ENCODE measurements at regions not wholly inside any gene's neighbourhood (a gene's known extent, or its start where the extent isn't known, plus 50 kb on each side); places are given as distances from the start of the nearest gene placed in this dataset.

DNA sequence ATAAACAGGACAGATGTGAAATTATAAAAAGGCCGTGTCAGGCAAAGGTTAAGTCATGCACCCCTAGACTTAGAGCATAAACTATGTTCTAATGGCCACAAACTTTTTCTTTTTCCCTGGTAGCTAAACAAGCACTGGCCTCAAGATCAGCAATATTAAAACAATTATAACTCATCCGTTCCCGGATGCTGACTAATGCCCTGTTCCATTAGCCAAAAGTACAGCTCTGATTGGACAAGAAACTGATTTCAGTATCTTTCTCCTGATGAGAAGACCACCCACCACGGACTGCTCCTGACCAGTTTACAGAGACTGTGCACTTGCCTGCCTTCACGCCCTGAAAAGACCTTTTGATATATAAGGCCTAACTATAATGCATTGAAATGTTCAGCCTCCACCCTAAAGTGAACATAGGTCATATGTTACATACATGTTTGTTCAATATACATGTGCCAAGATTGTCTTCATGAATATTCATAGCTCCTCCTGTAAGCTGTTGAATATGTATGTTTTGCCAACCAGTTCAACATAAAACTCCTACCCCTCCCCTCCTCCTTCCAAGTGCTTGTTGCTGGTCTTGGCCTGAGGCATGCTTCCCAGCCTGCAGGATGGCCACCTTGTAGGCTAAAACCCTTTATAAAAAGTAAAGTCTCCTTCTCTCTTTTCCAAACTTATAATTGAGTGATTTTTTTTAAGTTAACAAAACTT lies 162.0 kb downstream of the IPO8 start:
- TF ChIP-seq MAFK (IDR thresholded peaks at IDR 0.05; ENCODE audit: partially characterized antibody) (no peak), POLR2A (IDR thresholded peaks at IDR 0.05; ENCODE audit: low read length) (no peak)
- TF ChIP-seq, protein P1, sequence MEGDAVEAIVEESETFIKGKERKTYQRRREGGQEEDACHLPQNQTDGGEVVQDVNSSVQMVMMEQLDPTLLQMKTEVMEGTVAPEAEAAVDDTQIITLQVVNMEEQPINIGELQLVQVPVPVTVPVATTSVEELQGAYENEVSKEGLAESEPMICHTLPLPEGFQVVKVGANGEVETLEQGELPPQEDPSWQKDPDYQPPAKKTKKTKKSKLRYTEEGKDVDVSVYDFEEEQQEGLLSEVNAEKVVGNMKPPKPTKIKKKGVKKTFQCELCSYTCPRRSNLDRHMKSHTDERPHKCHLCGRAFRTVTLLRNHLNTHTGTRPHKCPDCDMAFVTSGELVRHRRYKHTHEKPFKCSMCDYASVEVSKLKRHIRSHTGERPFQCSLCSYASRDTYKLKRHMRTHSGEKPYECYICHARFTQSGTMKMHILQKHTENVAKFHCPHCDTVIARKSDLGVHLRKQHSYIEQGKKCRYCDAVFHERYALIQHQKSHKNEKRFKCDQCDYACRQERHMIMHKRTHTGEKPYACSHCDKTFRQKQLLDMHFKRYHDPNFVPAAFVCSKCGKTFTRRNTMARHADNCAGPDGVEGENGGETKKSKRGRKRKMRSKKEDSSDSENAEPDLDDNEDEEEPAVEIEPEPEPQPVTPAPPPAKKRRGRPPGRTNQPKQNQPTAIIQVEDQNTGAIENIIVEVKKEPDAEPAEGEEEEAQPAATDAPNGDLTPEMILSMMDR (IDR thresholded peaks at IDR 0.05): no peak
- TF ChIP-seq, protein P2, sequence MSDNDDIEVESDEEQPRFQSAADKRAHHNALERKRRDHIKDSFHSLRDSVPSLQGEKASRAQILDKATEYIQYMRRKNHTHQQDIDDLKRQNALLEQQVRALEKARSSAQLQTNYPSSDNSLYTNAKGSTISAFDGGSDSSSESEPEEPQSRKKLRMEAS (IDR thresholded peaks at IDR 0.05): no peak

Measured in A549 (cell line).